ENCODE measurements at regions not wholly inside any gene's neighbourhood (a gene's known extent, or its start where the extent isn't known, plus 50 kb on each side); places are given as distances from the start of the nearest gene placed in this dataset.
A peak's percentile ranks its signal among the peaks of the same experiment; 100 is the strongest.
"Not testable (repeated sequence)": the region's sequence is repeated elsewhere in the genome, so short reads cannot be mapped to it uniquely, and the experiment has no call there.

GRCh38 chr4:169934794-169935429, 91.3 kb downstream of the MFAP3L start:
- in situ Hi-C loops (cut with MboI; ENCODE audit: low sequenced_read_pairs) = no loop called here
- H3K36me3 ChIP-seq (replicated peaks) = no peaks in the 10 kb centered on the region
- peaks cover 25% of the 10 kb centered on the region for H3K4me1 ChIP-seq
- H3K4me3 ChIP-seq = no peak overlapping the region
- DNase-seq (ENCODE audit: low spot score in 2 of 2) = peak; percentile 41 to 82
- H3K9me3 ChIP-seq = no peaks in the 10 kb centered on the region
- H3K27me3 ChIP-seq (ENCODE audit: low read depth) = no peaks in the 10 kb centered on the region

- in situ Hi-C loops (cut with MboI; ENCODE audit: low sequenced_read_pairs) = no loop called here
- no peaks in the 10 kb centered on the region for H3K27me3 ChIP-seq (ENCODE audit: low read depth)
- H3K9me3 ChIP-seq = no peaks in the 10 kb centered on the region
- DNase-seq (ENCODE audit: low spot score in 2 of 2) = no peak
- H3K4me3 ChIP-seq = no peak overlapping the region
- no peaks in the 10 kb centered on the region for H3K36me3 ChIP-seq (replicated peaks)
- H3K4me1 ChIP-seq = peaks cover 25% of the 10 kb centered on the region
Measured at GRCh38 chr4:169933531-169933930, 92.7 kb downstream of the MFAP3L start.

GRCh38 chr4:169931964-169932363, 94.2 kb downstream of the MFAP3L start:
- Histone ChIP-seq H3K9me3 (no peaks in the 10 kb centered on the region), H3K4me1 (peaks cover 25% of the 10 kb centered on the region), H3K36me3 (replicated peaks) (no peaks in the 10 kb centered on the region), H3K4me3 (no peak overlapping the region), H3K27me3 (ENCODE audit: low read depth) (no peaks in the 10 kb centered on the region)
- no peak for DNase-seq (ENCODE audit: low spot score in 2 of 2)
- in situ Hi-C loops (cut with MboI; ENCODE audit: low sequenced_read_pairs) = no loop called here

GRCh38 chr4:169930755-169931154, 95.4 kb downstream of the MFAP3L start:
- H3K4me3 ChIP-seq; H3K9me3 ChIP-seq; DNase-seq (ENCODE audit: low spot score in 2 of 2); H3K36me3 ChIP-seq (replicated peaks); H3K27me3 ChIP-seq (ENCODE audit: low read depth); in situ Hi-C loops (cut with MboI; ENCODE audit: low sequenced_read_pairs): not testable (repeated sequence)
- peaks cover 25% of the 10 kb centered on the region for H3K4me1 ChIP-seq

GRCh38 chr4:169927280-169927679, 98.9 kb downstream of the MFAP3L start:
- H3K4me3 ChIP-seq = no peak overlapping the region
- H3K4me1 ChIP-seq = peaks cover 8% of the 10 kb centered on the region
- no peaks in the 10 kb centered on the region for H3K9me3 ChIP-seq
- no peaks in the 10 kb centered on the region for H3K36me3 ChIP-seq (replicated peaks)
- H3K27me3 ChIP-seq (ENCODE audit: low read depth) = no peaks in the 10 kb centered on the region
- DNase-seq (ENCODE audit: low spot score in 2 of 2) = no peak
- in situ Hi-C loops (cut with MboI; ENCODE audit: low sequenced_read_pairs) = no loop called here

GRCh38 chr4:169925678-169926077, 100.5 kb downstream of the MFAP3L start:
- H3K36me3 ChIP-seq (replicated peaks) = no peaks in the 10 kb centered on the region
- in situ Hi-C loops (cut with MboI; ENCODE audit: low sequenced_read_pairs) = no loop called here
- H3K27me3 ChIP-seq (ENCODE audit: low read depth) = no peaks in the 10 kb centered on the region
- no peak for DNase-seq (ENCODE audit: low spot score in 2 of 2)
- H3K9me3 ChIP-seq = no peaks in the 10 kb centered on the region
- peaks cover 8% of the 10 kb centered on the region for H3K4me1 ChIP-seq
- H3K4me3 ChIP-seq = no peak overlapping the region

- Histone ChIP-seq H3K4me3 (no peak overlapping the region), H3K27me3 (ENCODE audit: low read depth) (no peaks in the 10 kb centered on the region), H3K4me1 (peaks cover 28% of the 10 kb centered on the region), H3K36me3 (replicated peaks) (no peaks in the 10 kb centered on the region), H3K9me3 (0 out of 2 replicates have a peak, but pooled peaks cover 3% of the 10 kb centered on the region)
- no peak for DNase-seq (ENCODE audit: low spot score in 2 of 2)
- in situ Hi-C loops (cut with MboI; ENCODE audit: low sequenced_read_pairs) = no loop called here
Measured at GRCh38 chr4:169922632-169923276, 103.4 kb downstream of the MFAP3L start.

GRCh38 chr4:169921732-169922131, 104.5 kb downstream of the MFAP3L start:
- no peaks in the 10 kb centered on the region for H3K27me3 ChIP-seq (ENCODE audit: low read depth)
- peaks cover 7% of the 10 kb centered on the region; the same call in 1 of the 2 replicates for H3K9me3 ChIP-seq
- no peak overlapping the region for H3K4me3 ChIP-seq
- H3K36me3 ChIP-seq (replicated peaks) = no peaks in the 10 kb centered on the region
- in situ Hi-C loops (cut with MboI; ENCODE audit: low sequenced_read_pairs) = no loop called here
- peaks cover 28% of the 10 kb centered on the region for H3K4me1 ChIP-seq
- DNase-seq (ENCODE audit: low spot score in 2 of 2) = no peak

- DNase-seq (ENCODE audit: low spot score in 2 of 2) = no peak
- peaks cover 28% of the 10 kb centered on the region for H3K4me1 ChIP-seq
- in situ Hi-C loops (cut with MboI; ENCODE audit: low sequenced_read_pairs) = no loop called here
- peaks cover 11% of the 10 kb centered on the region; the same call in 1 of the 2 replicates for H3K9me3 ChIP-seq
- H3K36me3 ChIP-seq (replicated peaks) = no peaks in the 10 kb centered on the region
- H3K4me3 ChIP-seq = no peak overlapping the region
- H3K27me3 ChIP-seq (ENCODE audit: low read depth) = no peaks in the 10 kb centered on the region
Measured at GRCh38 chr4:169921237-169921636, 105.0 kb downstream of the MFAP3L start.

- Histone ChIP-seq H3K9me3 (peaks cover 12% of the 10 kb centered on the region; the same call in 1 of the 2 replicates), H3K4me1 (peaks cover 28% of the 10 kb centered on the region)
- H3K4me3 ChIP-seq; H3K27me3 ChIP-seq (ENCODE audit: low read depth); H3K36me3 ChIP-seq (replicated peaks); in situ Hi-C loops (cut with MboI; ENCODE audit: low sequenced_read_pairs): not testable (repeated sequence)
- peak; percentile 68 to 69 for DNase-seq (ENCODE audit: low spot score in 2 of 2)
Measured at GRCh38 chr4:169919194-169920124, 106.7 kb downstream of the MFAP3L start.

GRCh38 chr4:169915545-169915944, 110.7 kb downstream of the MFAP3L start:
- no peaks in the 10 kb centered on the region for H3K36me3 ChIP-seq (replicated peaks)
- no peak for DNase-seq (ENCODE audit: low spot score in 2 of 2)
- H3K27me3 ChIP-seq (ENCODE audit: low read depth) = no peaks in the 10 kb centered on the region
- peaks cover 30% of the 10 kb centered on the region for H3K4me1 ChIP-seq
- in situ Hi-C loops (cut with MboI; ENCODE audit: low sequenced_read_pairs) = no loop called here
- H3K9me3 ChIP-seq = peaks cover 12% of the 10 kb centered on the region; the same call in 1 of the 2 replicates
- no peak overlapping the region for H3K4me3 ChIP-seq

- in situ Hi-C loops (cut with MboI; ENCODE audit: low sequenced_read_pairs) = no loop called here
- Histone ChIP-seq H3K27me3 (ENCODE audit: low read depth) (no peaks in the 10 kb centered on the region), H3K36me3 (replicated peaks) (no peaks in the 10 kb centered on the region), H3K4me3 (no peak overlapping the region), H3K4me1 (peaks cover 30% of the 10 kb centered on the region), H3K9me3 (peaks cover 12% of the 10 kb centered on the region; the same call in 1 of the 2 replicates)
- no peak for DNase-seq (ENCODE audit: low spot score in 2 of 2)
Measured at GRCh38 chr4:169914866-169915265, 111.3 kb downstream of the MFAP3L start.

GRCh38 chr4:169912996-169913395, 113.2 kb downstream of the MFAP3L start:
- Histone ChIP-seq H3K4me1 (peaks cover 20% of the 10 kb centered on the region), H3K9me3 (peaks cover 10% of the 10 kb centered on the region; the same call in 1 of the 2 replicates), H3K4me3 (no peak overlapping the region), H3K36me3 (replicated peaks) (no peaks in the 10 kb centered on the region), H3K27me3 (ENCODE audit: low read depth) (no peaks in the 10 kb centered on the region)
- in situ Hi-C loops (cut with MboI; ENCODE audit: low sequenced_read_pairs) = no loop called here
- no peak for DNase-seq (ENCODE audit: low spot score in 2 of 2)

- in situ Hi-C loops (cut with MboI; ENCODE audit: low sequenced_read_pairs) = no loop called here
- Histone ChIP-seq H3K4me3 (no peak overlapping the region), H3K36me3 (replicated peaks) (no peaks in the 10 kb centered on the region), H3K4me1 (peaks cover 20% of the 10 kb centered on the region), H3K9me3 (no peaks in the 10 kb centered on the region), H3K27me3 (ENCODE audit: low read depth) (no peaks in the 10 kb centered on the region)
- DNase-seq (ENCODE audit: low spot score in 2 of 2) = no peak
Measured at GRCh38 chr4:169909897-169910296, 116.3 kb downstream of the MFAP3L start.
